Fibroblast of lung (primary cell): ENCODE measurements at regions not wholly inside any gene's neighbourhood (a gene's known extent, or its start where the extent isn't known, plus 50 kb on each side); places are given as distances from the start of the nearest gene placed in this dataset.

Source experiments
- DNase-seq, 2 donors: peaks; one replicate each; pipeline versions ENCODE4 v3.0.0 to v3.0.0-alpha.2; 2010; ENCODE audit warnings: low read depth in 2 of 2
- H2AFZ ChIP-seq: 2 replicates; pipeline ENCODE4 v1.5.1; 2012; ENCODE audit warnings: low read length, control low read depth, inconsistent platforms
- H3K27ac ChIP-seq: 2 replicates; pipeline ENCODE4 v1.5.1; 2011; ENCODE audit warnings: low read length, control low read depth; ENCODE audit not compliant: insufficient read depth
- H3K27me3 ChIP-seq: 2 replicates; pipeline ENCODE4 v1.5.1; 2011; ENCODE audit warnings: mild to moderate bottlenecking, low read length; ENCODE audit not compliant: control insufficient read depth, insufficient read depth
- H3K36me3 ChIP-seq: 2 replicates; pipeline ENCODE4 v1.5.1; 2011; ENCODE audit warnings: low read length; ENCODE audit not compliant: control insufficient read depth, insufficient read depth
- H3K4me1 ChIP-seq: 2 replicates; pipeline ENCODE4 v1.5.1; 2011; ENCODE audit warnings: low read length; ENCODE audit not compliant: control insufficient read depth, insufficient read depth; ENCODE audit errors: extremely low read depth
- H3K4me2 ChIP-seq: 2 replicates; pipeline ENCODE4 v1.5.1; 2011; ENCODE audit warnings: low read length, control low read depth; ENCODE audit not compliant: insufficient read depth; ENCODE audit errors: extremely low read depth
- H3K4me3 ChIP-seq, 4 experiments: fragments of 200-600 bp in 1 of 4; sonication (generic) in 1 of 4; replicated peaks in 1 of 4; 2 replicates each; pipeline ENCODE4 v1.5.1; 2011 to 2016; ENCODE audit warnings: low read length in 4 of 4, low read depth in 3 of 4, mild to moderate bottlenecking in 3 of 4, control low read depth in 2 of 4, inconsistent platforms in 1 of 4, mixed read lengths in 1 of 4; ENCODE audit not compliant: insufficient read depth in 1 of 4; ENCODE audit errors: control extremely low read depth in 1 of 4
- H3K79me2 ChIP-seq: 2 replicates; pipeline ENCODE4 v1.5.1; 2012; ENCODE audit warnings: mild to moderate bottlenecking, low read length, inconsistent platforms; ENCODE audit not compliant: control insufficient read depth, insufficient read depth
- H3K9ac ChIP-seq: 2 replicates; pipeline ENCODE4 v1.5.1; 2011; ENCODE audit warnings: mild to moderate bottlenecking, low read length, control low read depth; ENCODE audit not compliant: insufficient read depth
- H3K9me3 ChIP-seq: 2 replicates; pipeline ENCODE4 v1.5.1; 2012; ENCODE audit warnings: low read depth, low read length; ENCODE audit not compliant: control insufficient read depth, insufficient read depth
- H4K20me1 ChIP-seq: 2 replicates; pipeline ENCODE4 v1.5.1; 2011; ENCODE audit warnings: low read length; ENCODE audit not compliant: control insufficient read depth, insufficient read depth; ENCODE audit errors: extremely low read depth
- EZH2 ChIP-seq: IDR thresholded peaks from 2 replicates; pipeline ENCODE4 v1.5.1; 2012; ENCODE audit warnings: low read length, control low read depth, mild to moderate bottlenecking; ENCODE audit errors: missing control alignments
- TF ChIP-seq, protein P1 (sequence below), 2 donors: IDR thresholded peaks in 1 of 2; conservative IDR thresholded peaks in 1 of 2; 1 replicate in 1 of 2; 2 replicates in 1 of 2; pipeline ENCODE4 v1.5.1; 2011 to 2012; ENCODE audit warnings: low read length in 2 of 2, control low read depth in 1 of 2, inconsistent platforms in 1 of 2, low read depth in 1 of 2, mild to moderate bottlenecking in 1 of 2

DNA sequence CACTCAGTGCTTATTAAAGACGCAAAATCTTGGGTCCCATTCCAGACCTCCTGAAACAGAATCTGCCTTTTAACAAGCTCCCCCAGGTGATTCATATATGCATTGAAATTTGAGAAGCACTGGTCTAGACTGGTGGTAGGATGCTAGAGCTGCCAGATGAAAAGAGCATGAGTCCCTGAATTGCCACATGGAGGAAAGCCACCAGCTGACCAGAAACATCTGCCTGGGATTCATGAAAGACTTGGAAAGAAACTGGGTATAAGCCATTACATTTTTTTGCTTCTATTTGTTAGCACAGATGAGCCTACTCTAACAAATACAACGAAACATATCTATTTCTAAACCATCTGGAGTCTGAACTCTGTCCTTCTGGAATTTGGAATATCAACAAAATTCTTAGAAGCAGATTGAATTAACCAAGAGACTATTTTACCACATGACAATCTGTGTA lies 228.9 kb downstream of the RBM43 start:
- H3K4me3 ChIP-seq, result no peak overlapping the region
- H3K4me1 ChIP-seq, result peaks cover 15% of the 10 kb centered on the region
- H3K9ac ChIP-seq, result no peak overlapping the region
- peak overlapping the region; percentile 2 for H3K27ac ChIP-seq
- peak overlapping the region; percentile 32 for H3K4me2 ChIP-seq
- no peak for TF ChIP-seq EZH2
- TF ChIP-seq, protein P1, sequence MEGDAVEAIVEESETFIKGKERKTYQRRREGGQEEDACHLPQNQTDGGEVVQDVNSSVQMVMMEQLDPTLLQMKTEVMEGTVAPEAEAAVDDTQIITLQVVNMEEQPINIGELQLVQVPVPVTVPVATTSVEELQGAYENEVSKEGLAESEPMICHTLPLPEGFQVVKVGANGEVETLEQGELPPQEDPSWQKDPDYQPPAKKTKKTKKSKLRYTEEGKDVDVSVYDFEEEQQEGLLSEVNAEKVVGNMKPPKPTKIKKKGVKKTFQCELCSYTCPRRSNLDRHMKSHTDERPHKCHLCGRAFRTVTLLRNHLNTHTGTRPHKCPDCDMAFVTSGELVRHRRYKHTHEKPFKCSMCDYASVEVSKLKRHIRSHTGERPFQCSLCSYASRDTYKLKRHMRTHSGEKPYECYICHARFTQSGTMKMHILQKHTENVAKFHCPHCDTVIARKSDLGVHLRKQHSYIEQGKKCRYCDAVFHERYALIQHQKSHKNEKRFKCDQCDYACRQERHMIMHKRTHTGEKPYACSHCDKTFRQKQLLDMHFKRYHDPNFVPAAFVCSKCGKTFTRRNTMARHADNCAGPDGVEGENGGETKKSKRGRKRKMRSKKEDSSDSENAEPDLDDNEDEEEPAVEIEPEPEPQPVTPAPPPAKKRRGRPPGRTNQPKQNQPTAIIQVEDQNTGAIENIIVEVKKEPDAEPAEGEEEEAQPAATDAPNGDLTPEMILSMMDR (conservative IDR thresholded peaks at IDR 0.05 in 1 of 2, IDR thresholded peaks at IDR 0.05 in 1 of 2; ENCODE audit: low read depth in 1 of 2, low read length in 2 of 2), result no peak
- H3K27me3 ChIP-seq, result no peaks in the 10 kb centered on the region
- H4K20me1 ChIP-seq, result no peaks in the 10 kb centered on the region
- H2AFZ ChIP-seq, result no peak overlapping the region
- no peaks in the 10 kb centered on the region for H3K9me3 ChIP-seq
- H3K79me2 ChIP-seq, result no peaks in the 10 kb centered on the region
- peak; percentile 94 to 95 for DNase-seq
- H3K36me3 ChIP-seq, result no peaks in the 10 kb centered on the region

DNA sequence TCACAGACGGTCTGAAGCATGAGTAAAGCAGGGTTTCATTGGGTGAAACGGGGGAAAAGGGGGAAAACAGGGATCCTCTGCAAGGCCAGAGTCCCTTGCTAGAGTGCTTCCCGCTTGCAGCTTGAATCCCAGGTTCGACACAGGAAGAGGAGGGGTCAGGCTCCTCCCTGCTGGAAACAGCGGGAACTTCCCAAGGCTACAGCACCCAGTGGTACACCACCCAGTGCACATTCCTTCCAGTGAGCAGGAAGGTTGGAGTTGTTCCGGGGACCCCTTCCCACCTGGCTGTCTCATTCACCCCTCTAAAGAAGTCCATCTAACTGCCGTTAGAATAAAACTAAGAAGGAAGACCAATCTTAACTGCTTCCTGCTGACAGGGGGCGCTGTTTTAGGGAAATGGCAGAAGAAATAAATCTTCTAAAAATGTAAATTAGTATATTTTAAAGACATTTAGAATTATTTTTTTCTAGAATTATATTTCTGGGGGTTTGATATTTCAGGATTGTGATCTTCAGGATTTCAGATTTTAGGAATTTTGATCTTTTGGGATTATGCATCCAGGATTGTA lies 230.9 kb downstream of the RBM43 start:
- no peaks in the 10 kb centered on the region for H3K9me3 ChIP-seq
- TF ChIP-seq EZH2, result no peak
- TF ChIP-seq, protein P1 (conservative IDR thresholded peaks at IDR 0.05 in 1 of 2, IDR thresholded peaks at IDR 0.05 in 1 of 2; ENCODE audit: low read depth in 1 of 2, low read length in 2 of 2), result peak in 1 of 2 donors; percentile 19
- H2AFZ ChIP-seq, result no peak overlapping the region
- H3K4me1 ChIP-seq, result peaks cover 15% of the 10 kb centered on the region
- H3K27me3 ChIP-seq, result no peaks in the 10 kb centered on the region
- H3K9ac ChIP-seq, result no peak overlapping the region
- H3K4me3 ChIP-seq, result no peak overlapping the region
- DNase-seq, result no peak
- H3K36me3 ChIP-seq, result no peaks in the 10 kb centered on the region
- H3K27ac ChIP-seq, result no peak overlapping the region
- H3K4me2 ChIP-seq, result no peak overlapping the region
- no peaks in the 10 kb centered on the region for H4K20me1 ChIP-seq
- no peaks in the 10 kb centered on the region for H3K79me2 ChIP-seq

DNA sequence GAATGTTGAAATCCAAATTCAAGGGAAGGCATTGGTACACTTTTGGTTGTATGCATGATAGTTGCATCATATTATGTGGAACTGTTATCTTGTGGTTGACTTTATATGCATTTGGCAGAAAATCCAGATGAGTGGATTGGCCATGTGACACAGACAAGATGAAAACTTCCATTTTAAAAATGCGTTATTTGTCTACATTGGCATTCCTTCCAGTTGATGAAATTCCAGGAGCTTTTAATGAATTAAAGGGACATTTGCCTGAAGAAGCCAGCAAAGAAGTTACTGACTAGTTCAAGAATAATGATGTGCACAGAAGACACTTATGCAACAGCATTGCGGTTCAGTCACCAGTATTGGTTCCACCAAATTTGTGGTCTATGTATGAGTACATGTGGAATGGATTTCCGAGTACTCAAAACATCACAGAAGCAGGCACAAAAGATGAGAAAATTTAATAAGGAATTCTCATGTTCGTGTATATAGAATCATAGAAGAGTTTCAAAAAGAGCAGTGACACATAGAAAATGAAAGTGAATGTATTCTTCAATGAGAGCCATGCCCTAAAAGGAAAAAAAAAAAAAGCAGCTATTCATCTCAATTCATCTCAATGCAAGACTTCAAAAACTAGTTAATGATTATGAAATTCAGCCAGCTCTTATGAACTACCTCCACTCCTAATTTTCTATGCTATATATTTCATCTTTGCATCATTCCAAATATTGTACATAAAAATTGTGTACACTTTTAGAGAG lies 232.1 kb downstream of the RBM43 start:
- Histone ChIP-seq H3K4me3 (peak overlapping the region in 1 of 4 experiments; percentile 15), H3K36me3 (no peaks in the 10 kb centered on the region), H3K79me2 (no peaks in the 10 kb centered on the region), H3K9ac (no peak overlapping the region), H3K4me2 (peak overlapping the region; percentile 42), H4K20me1 (no peaks in the 10 kb centered on the region), H2AFZ (no peak overlapping the region), H3K27ac (no peak overlapping the region), H3K4me1 (peaks cover 15% of the 10 kb centered on the region), H3K9me3 (no peaks in the 10 kb centered on the region), H3K27me3 (no peaks in the 10 kb centered on the region)
- TF ChIP-seq EZH2, result no peak
- TF ChIP-seq, protein P1 (conservative IDR thresholded peaks at IDR 0.05 in 1 of 2, IDR thresholded peaks at IDR 0.05 in 1 of 2; ENCODE audit: low read depth in 1 of 2, low read length in 2 of 2), result no peak
- peak; percentile 77 to 93 for DNase-seq
